Uterus (tissue), 2 donors: ENCODE measurements at regions not wholly inside any gene's neighbourhood (a gene's known extent, or its start where the extent isn't known, plus 50 kb on each side); places are given as distances from the start of the nearest gene placed in this dataset.

Experiments
- POLR2A ChIP-seq, 2 donors: fragments of 450-650 bp; IDR thresholded peaks; one replicate each; pipeline ENCODE4 v1.6.1; 2016; ENCODE audit warnings: antibody characterized with exemption in 2 of 2, mild to moderate bottlenecking in 1 of 2, moderate library complexity in 1 of 2
- TF ChIP-seq, protein P1 (sequence below), 4 experiments: fragments of 200-600 bp in 2 of 4; fragments of 450-650 bp in 2 of 4; sonication (generic) in 2 of 4; IDR thresholded peaks; one replicate each; pipeline ENCODE4 v1.5.1; 2016 to 2019; ENCODE audit warnings: antibody characterized with exemption in 4 of 4, mild to moderate bottlenecking in 2 of 4, moderate library complexity in 1 of 4

DNA sequence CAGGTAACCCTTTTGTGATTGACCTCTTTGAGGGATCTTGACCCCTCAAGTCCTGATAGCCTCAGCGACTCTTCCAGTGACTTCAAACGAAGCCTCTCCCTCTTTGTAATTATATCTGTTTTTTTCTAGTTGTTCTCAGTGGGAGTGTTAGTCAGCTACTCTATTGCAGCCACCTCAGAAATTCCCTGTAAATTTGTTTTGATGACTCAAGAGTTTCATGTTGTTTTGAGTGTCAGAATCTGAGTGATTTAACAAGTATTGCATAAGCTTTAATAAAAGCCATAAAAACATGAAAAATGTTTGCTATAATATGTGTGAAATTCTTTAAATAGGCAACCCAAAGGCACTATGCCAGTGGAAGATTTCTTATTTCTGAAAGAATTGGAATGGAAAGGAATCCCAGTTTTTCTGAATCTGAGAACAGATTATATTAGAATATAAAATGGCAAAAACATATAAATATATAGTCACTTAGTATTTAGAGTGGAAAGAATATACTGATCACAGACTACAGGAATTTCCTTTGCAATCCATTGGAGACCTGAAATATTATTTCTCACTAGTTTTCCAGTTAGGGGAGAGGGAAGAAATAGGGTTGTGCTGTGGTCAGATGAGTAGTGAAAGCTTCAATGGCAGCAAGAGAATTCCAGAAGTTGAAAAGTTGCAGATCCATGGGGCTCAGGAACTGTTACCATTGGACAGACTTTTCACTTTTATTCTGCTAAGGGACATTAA lies 94.4 kb upstream of the SEMA3C start:
- TF ChIP-seq, protein P1, sequence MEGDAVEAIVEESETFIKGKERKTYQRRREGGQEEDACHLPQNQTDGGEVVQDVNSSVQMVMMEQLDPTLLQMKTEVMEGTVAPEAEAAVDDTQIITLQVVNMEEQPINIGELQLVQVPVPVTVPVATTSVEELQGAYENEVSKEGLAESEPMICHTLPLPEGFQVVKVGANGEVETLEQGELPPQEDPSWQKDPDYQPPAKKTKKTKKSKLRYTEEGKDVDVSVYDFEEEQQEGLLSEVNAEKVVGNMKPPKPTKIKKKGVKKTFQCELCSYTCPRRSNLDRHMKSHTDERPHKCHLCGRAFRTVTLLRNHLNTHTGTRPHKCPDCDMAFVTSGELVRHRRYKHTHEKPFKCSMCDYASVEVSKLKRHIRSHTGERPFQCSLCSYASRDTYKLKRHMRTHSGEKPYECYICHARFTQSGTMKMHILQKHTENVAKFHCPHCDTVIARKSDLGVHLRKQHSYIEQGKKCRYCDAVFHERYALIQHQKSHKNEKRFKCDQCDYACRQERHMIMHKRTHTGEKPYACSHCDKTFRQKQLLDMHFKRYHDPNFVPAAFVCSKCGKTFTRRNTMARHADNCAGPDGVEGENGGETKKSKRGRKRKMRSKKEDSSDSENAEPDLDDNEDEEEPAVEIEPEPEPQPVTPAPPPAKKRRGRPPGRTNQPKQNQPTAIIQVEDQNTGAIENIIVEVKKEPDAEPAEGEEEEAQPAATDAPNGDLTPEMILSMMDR (IDR thresholded peaks at IDR 0.05) = no peak
- no peak for TF ChIP-seq POLR2A (IDR thresholded peaks at IDR 0.05)
